GM19043 (cell line): ENCODE measurements at regions not wholly inside any gene's neighbourhood (a gene's known extent, or its start where the extent isn't known, plus 50 kb on each side); places are given as distances from the start of the nearest gene placed in this dataset.

Experiments
- ATAC-seq: cut with Tn5 transposase; IDR thresholded peaks from one replicate; pipeline ENCODE4 v1.9.1; 2021; ENCODE audit warnings: low read depth; ENCODE audit not compliant: unreplicated experiment

GRCh38 chr2:78549766-78550165 is 475.7 kb upstream of the REG3G start:
- no peak for ATAC-seq

DNA sequence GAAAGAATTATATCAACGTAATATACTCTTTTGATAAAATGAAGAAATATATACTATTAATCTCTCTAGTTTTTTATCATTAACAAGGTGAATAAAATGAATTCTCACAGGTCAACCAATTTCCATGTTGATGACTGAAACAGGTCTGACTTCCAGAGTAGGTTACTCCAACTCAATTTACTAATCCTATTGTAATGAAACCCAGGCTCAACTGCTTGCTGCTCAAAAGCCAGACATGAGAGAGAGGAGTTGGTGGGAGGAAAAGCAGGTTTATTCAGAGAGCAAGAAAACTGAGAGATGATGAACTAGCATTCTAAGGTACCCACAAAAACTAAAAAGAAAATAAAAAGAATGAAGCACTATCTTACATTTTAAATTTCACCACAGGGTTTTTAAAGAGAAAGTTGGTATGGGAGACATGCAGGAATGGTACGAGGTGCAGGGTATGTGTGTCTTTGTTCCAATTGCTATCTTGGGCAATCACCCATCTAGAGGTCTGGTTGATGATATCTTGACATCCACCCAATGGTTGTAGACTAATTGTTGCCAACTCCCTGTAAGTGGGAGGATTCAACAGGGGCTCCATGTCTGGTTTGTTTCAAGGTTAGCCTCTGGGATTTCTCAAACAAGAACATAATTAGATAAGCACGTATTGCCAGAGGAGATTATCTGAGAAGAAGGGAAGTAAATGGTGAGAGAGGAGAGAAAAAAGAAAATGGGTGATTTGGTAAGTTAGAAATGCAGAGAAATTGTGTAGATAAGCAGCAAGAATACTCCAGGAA is 471.4 kb upstream of the REG3G start:
- ATAC-seq, result no peak

GRCh38 chr2:78561876-78562275 is 463.6 kb upstream of the REG3G start:
- ATAC-seq, result no peak

GRCh38 chr2:78564666-78565065 is 460.8 kb upstream of the REG3G start:
- no peak for ATAC-seq

DNA sequence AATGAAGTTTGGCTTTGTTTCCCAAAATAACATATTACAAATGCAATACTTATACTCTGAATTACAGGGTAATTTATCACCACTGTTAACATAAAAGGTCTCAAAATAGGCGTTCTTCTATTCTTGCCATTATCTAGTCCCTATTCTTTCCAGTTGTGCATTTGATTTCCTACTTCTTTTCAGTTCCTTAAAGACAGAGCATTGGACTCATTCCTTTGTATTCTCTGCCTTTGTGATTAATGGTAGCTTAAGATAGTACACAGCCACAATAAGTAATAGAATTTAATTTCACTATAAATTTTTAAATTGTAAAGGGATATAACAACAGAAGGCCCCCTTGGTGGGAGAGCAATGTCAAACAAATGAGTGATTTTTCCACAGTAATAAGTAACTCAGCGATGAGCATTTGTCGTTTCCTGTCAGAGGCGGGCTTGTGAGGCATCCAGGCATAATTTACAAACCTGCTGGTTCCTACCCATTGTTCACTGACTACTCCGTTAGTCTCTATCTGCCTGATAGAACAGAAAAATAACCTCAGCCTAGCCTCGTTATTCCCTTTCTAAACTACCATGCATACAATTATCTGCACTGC is 456.6 kb upstream of the REG3G start:
- ATAC-seq, result no peak

GRCh38 chr2:78576409-78576808 is 449.1 kb upstream of the REG3G start:
- ATAC-seq, result no peak

DNA sequence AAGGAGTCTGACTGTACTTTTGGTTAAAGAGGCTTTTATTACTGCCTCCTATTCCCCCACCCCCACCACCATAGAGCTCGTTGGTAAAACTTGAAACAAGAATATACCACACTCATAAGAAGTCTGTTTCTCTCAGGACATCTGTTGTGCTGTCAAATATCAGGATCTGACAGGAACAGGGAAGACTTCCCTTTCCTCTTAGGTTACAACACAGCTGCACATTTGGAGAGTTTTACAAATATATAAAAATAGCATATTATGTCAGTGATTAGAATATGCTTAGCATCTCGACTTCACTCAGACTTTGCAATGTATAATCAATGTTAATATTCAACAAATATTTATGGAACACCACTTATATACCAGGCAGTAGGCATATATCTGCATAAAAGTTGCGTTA is 439.6 kb upstream of the REG3G start:
- ATAC-seq, result no peak

DNA sequence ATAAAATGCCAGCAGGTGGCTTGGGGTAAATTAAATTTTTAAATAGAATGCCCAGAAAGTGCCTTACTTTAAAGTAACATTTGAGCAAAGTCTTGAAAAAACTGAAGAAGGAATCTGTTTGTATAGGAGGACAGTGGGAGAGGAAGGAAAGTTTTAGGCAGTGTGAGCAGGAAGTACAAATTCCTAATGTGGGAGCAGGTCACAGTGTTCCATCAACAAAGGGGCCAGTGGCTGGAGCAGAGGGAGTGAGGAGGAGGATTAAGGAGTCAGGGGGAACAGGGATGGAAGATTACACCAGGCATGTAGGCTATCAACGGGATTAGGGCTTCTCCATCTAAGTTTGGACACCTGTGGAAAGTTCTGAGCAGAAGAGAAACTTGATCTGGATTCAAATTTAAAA is 439.2 kb upstream of the REG3G start:
- no peak for ATAC-seq

DNA sequence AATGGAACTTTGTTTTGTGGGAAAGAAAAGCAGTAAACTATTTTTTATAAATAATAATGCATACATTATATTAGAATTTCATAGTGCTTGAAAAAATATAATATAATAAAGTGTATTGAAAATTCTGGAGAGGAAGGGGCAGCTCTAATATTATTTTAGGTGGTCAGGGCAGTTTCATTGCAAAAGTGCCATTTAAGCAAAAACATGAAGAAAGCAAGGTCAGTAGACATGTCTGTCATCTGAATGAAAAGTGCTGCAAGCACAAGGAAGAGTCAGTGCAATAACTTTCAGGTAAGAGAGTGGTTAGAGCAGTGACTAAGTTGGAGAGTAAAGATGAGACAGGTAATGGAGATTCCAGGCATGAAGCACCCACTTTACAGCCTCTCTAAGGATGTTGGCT is 435.6 kb upstream of the REG3G start:
- ATAC-seq, result no peak

- no peak for ATAC-seq
Observed at GRCh38 chr2:78592491-78592890, 433.0 kb upstream of the REG3G start.

DNA sequence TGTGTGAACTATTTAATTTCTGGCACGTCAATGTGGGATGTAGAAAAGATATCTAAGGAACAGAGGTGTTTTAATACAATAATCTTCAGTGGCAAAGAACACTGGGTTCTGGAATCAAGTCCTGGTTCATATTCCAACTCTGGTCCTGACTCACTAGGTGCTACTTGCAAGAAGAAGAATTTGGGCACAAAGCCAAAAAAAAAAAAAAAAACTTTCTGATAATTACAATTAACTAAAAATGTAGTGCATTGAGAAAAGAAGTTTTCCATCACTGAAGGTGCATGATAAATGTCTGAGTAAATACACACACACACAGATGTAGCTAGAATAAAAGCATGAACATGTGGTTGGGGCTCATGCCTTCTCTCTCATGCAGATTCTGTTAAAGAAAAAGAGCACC is 424.4 kb upstream of the REG3G start:
- no peak for ATAC-seq

GRCh38 chr2:78602862-78603261 is 422.6 kb upstream of the REG3G start:
- no peak for ATAC-seq

DNA sequence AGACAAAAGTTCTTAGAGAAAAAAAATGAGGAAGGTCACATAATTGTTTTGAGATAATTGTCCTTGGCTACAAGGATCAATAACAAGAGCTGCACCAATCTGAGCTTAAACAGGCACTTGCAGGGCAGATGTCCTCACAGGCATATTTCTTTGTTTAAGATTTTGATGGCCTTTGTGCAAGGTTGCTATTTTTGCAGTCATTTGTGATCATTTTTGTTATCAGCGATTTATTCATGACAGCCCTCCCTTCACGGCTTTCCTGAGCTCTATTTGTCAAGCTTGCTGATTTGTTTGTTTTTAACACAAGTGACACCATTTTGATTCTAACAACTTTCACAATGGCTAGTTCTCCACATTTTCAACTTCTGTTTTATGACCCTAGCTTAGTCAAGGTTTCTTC is 418.6 kb upstream of the REG3G start:
- ATAC-seq, result no peak

GRCh38 chr2:78614726-78615125 is 410.8 kb upstream of the REG3G start:
- ATAC-seq, result no peak

- no peak for ATAC-seq
Observed at GRCh38 chr2:78615956-78616355, 409.5 kb upstream of the REG3G start.

- ATAC-seq, result no peak
Observed at GRCh38 chr2:78634425-78634824, 391.1 kb upstream of the REG3G start.

DNA sequence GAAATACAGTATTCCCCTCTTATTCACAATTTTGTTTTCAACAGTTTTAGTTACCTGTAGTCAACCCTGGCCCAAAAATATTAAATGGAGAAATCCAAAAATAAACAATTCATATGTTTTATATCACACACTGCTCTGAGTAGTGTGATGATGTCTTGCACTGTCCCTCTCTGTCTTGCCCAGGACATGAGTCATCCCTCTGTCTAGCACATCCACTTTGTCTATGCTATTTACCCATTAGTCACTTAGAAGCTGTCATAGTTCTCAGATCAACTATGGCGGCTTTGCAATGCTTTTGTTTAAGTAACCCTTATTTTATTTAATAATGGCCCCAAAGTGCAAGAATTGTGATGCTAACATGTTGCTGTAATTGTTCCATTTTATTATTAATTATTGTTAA is 380.6 kb upstream of the REG3G start:
- ATAC-seq, result no peak

- ATAC-seq, result no peak
Observed at GRCh38 chr2:78646533-78647364, 378.8 kb upstream of the REG3G start.

DNA sequence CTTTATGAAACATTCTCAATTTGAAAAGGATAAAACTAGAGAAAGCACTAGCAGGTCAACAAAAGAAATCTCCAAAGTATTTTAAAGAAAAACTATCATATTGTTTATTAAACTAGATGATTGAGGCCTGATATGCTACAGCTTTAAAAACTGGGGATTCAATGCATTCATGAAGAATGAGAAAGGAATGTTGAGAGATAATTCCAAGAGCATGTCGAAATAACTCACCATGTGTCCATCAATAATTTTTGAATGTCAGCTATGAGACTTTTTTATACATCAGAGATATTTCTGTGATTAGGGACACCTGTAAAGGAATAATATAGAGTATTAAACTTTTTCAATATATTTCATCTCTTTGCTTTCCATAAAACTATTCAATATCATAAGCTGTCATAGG is 376.9 kb upstream of the REG3G start:
- ATAC-seq, result no peak

DNA sequence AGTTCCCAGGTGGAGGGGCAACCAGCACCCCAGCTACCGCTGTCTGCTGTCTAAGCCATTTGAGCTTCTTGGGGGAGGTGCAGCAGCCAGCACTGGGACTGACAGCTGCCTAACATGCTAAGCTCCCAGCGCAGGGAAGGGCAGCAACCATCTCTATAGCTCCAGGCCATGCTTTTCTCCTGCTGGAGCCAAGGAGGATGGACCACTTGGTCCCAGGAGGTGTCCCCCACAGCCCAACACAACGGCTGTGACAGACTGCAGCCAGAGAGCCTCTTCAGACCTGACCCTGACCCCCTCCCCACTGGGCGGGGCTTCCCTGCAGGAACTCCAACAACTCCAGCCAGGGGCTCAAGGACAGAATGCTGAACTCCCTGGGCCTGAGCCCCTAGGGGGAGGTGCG is 370.6 kb upstream of the REG3G start:
- no peak for ATAC-seq

- no peak for ATAC-seq
Observed at GRCh38 chr2:78676921-78677696, 348.4 kb upstream of the REG3G start.
